ENCODE measurements at regions not wholly inside any gene's neighbourhood (a gene's known extent, or its start where the extent isn't known, plus 50 kb on each side); places are given as distances from the start of the nearest gene placed in this dataset.
"Not testable (repeated sequence)": the region's sequence is repeated elsewhere in the genome, so short reads cannot be mapped to it uniquely, and the experiment has no call there.

DNA sequence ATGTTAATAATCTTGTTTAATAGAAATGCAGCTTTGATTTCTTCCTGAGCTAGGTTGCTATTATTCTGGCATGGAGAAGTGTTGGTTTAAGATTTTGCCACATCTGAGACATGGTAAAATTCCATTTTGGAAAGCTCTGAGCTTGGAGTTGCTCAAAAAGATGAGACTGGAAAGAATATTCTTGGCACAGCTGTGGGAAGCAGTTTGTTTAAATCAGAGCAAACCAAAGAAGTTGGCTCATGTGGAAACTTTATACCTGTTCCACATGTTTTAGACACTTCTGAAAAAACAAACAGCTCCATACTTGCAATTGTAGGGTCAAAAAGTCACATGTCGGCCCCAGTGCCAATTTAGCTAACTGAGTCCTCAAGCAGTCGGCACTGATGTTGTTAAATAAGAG, 116.6 kb downstream of the SLC4A3 start:
- intact Hi-C loops (cut with DNase I; ENCODE audit: low total_unique reads) = no loop called here
- Histone ChIP-seq H3K27ac (no peak overlapping the region), H3K36me3 (no peaks in the 10 kb centered on the region), H3K9me3 (no peaks in the 10 kb centered on the region), H3K4me1 (no peaks in the 10 kb centered on the region), H3K4me3 (no peak overlapping the region), H3K27me3 (no peaks in the 10 kb centered on the region)
- TF ChIP-seq POLR2A (IDR thresholded peaks at IDR 0.05) = no peak
- TF ChIP-seq, protein P1, sequence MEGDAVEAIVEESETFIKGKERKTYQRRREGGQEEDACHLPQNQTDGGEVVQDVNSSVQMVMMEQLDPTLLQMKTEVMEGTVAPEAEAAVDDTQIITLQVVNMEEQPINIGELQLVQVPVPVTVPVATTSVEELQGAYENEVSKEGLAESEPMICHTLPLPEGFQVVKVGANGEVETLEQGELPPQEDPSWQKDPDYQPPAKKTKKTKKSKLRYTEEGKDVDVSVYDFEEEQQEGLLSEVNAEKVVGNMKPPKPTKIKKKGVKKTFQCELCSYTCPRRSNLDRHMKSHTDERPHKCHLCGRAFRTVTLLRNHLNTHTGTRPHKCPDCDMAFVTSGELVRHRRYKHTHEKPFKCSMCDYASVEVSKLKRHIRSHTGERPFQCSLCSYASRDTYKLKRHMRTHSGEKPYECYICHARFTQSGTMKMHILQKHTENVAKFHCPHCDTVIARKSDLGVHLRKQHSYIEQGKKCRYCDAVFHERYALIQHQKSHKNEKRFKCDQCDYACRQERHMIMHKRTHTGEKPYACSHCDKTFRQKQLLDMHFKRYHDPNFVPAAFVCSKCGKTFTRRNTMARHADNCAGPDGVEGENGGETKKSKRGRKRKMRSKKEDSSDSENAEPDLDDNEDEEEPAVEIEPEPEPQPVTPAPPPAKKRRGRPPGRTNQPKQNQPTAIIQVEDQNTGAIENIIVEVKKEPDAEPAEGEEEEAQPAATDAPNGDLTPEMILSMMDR (IDR thresholded peaks at IDR 0.05) = no peak
- no peak for DNase-seq

DNA sequence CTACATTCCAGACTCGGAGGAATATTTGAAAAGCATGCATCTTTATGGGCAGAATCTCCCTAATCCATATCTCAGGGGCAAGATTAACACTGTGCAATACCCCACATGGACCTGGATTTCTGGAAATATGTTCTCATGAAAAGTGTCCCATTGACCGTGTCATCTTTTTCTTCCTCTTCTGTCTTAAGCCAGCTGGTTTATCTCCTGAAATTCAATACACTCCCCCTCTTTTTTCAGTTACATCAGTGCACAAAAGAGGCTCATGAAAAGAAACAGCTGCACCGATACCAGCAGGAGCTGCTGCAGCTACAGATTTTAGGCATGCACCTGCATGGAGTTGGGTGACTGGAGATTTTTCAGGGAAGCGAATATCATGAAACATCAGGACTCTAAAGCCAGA, 117.2 kb downstream of the SLC4A3 start:
- H3K4me3 ChIP-seq = no peak overlapping the region
- H3K4me1 ChIP-seq = no peaks in the 10 kb centered on the region
- DNase-seq = no peak
- TF ChIP-seq, protein P1 (IDR thresholded peaks at IDR 0.05) = no peak
- TF ChIP-seq POLR2A (IDR thresholded peaks at IDR 0.05) = no peak
- no peaks in the 10 kb centered on the region for H3K9me3 ChIP-seq
- no peaks in the 10 kb centered on the region for H3K36me3 ChIP-seq
- no peaks in the 10 kb centered on the region for H3K27me3 ChIP-seq
- intact Hi-C loops (cut with DNase I; ENCODE audit: low total_unique reads) = no loop called here
- H3K27ac ChIP-seq = no peak overlapping the region

DNA sequence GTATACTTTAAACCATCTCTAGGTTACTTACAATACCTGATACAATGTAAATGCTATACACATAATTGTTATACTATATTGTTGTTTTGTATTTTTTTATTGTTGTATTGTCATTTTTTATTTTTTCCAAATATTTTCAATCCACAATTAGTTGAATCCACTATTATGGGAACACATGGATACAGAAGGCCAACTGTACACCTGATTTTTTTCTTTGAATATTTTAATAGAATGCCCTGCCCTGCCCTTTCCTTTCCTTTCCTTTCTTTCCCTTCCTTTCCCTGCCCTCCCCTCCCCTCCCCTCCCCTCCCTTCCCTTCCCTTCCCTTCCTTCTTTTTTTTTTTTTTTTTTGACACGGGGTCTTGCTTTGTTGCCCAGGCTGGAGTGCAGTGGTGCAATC, 120.2 kb downstream of the SLC4A3 start:
- DNase-seq = no peak

DNA sequence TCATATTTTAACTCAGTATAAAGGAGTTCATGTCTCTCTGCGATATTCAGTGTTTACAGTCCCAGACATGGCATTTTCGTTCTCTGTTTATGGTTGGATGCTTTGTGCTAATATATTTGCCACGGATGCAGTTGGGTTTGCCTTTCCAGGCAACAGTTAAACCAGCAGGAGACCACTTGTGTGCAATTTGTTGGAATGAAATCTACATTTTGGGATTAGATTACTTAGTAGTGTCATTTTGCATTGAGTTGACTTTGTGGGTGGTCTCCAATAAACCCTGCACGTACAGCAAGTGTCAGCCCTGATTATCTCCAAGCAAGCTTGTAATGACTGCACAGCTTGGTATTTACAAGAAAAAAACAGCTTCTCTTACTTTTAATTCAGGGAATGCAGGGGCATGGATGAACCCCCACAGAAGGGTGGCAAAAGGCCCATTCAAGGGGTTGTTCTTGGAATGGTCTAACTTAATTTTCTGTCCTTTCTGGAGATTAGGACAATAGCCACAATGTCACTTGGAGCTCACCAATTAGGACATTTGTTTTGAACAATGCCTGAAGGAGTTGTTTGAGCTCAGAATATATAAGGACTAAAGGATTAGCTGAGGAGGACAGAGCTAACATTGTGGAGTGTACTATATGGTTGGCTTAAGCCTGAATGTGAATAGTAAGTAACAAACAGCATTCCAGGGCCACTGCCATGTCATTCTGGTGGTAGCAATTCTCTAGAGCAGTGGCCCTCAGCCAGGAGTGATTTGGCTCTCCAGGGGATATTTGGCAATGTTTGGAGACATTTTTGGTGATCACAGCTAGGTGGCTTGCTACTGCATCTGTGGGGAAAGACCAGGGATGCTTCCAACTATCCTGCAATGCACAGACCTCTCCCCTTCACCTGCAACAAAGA, 121.5 kb downstream of the SLC4A3 start:
- intact Hi-C loops (cut with DNase I; ENCODE audit: low total_unique reads) = no loop called here
- H3K9me3 ChIP-seq = no peaks in the 10 kb centered on the region
- H3K4me1 ChIP-seq = no peaks in the 10 kb centered on the region
- no peaks in the 10 kb centered on the region for H3K27me3 ChIP-seq
- no peak overlapping the region for H3K4me3 ChIP-seq
- no peak overlapping the region for H3K27ac ChIP-seq
- no peaks in the 10 kb centered on the region for H3K36me3 ChIP-seq
- DNase-seq = no peak
- TF ChIP-seq, protein P1 (IDR thresholded peaks at IDR 0.05) = no peak
- no peak for TF ChIP-seq POLR2A (IDR thresholded peaks at IDR 0.05)

More for the DNA sequence above, 120.2 kb downstream of the SLC4A3 start:
- Histone ChIP-seq H3K27me3 (no peaks in the 10 kb centered on the region), H3K4me1 (no peaks in the 10 kb centered on the region), H3K27ac (no peak overlapping the region), H3K9me3 (no peaks in the 10 kb centered on the region), H3K36me3 (no peaks in the 10 kb centered on the region), H3K4me3 (no peak overlapping the region)
- intact Hi-C loops (cut with DNase I; ENCODE audit: low total_unique reads) = no loop called here
- no peak for TF ChIP-seq POLR2A (IDR thresholded peaks at IDR 0.05)
- TF ChIP-seq, protein P1 (IDR thresholded peaks at IDR 0.05) = no peak

DNA sequence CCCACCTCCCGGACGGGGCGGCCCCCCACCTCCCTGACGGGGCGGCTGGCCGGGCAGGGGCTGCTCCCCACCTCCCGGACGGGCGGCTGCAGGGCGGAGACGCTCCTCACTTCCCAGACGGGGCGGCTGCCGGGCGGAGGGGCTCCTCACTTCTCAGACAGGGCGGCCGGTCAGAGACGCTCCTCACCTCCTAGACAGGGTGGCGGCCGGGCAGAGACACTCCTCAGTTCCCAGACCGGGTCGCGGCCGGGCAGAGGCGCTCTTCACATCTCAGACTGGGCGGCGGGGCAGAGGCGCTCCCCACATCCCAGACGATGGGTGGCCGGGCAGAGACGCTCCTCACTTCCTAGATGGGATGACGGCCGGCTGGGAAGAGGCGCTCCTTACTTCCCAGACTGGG, 123.7 kb downstream of the SLC4A3 start:
- H3K27me3 ChIP-seq; H3K4me1 ChIP-seq; H3K4me3 ChIP-seq; DNase-seq; H3K36me3 ChIP-seq; intact Hi-C loops (cut with DNase I; ENCODE audit: low total_unique reads); H3K9me3 ChIP-seq; H3K27ac ChIP-seq: not testable (repeated sequence)
